DND-41 (cell line): ENCODE measurements at regions not wholly inside any gene's neighbourhood (a gene's known extent, or its start where the extent isn't known, plus 50 kb on each side); places are given as distances from the start of the nearest gene placed in this dataset.
"Not testable (repeated sequence)": the region's sequence is repeated elsewhere in the genome, so short reads cannot be mapped to it uniquely, and the experiment has no call there.

Experiments used
- ATAC-seq: fragments of 200-7000 bp; cut with Tn5 transposase; 3 replicates; pipeline ENCODE4 v1.9.1; 2021; ENCODE audit warnings: low read depth; ENCODE audit not compliant: insufficient read depth
- DNase-seq: peaks from one replicate; pipeline ENCODE4 v3.0.0-alpha.2; 2020
- H2AFZ ChIP-seq: 2 replicates; pipeline ENCODE4 v1.6.0; 2012; ENCODE audit warnings: low read depth, low read length
- H3K27ac ChIP-seq: 2 replicates; pipeline ENCODE4 v1.5.1; 2012; ENCODE audit warnings: low read length, inconsistent platforms
- H3K27me3 ChIP-seq: fragments of 200-600 bp; sonication (generic); 2 replicates; pipeline ENCODE4 v1.6.0; 2012; ENCODE audit warnings: low read length, mild to moderate bottlenecking, inconsistent platforms; ENCODE audit not compliant: insufficient read depth, poor library complexity
- H3K36me3 ChIP-seq: 2 replicates; pipeline ENCODE4 v1.5.1; 2012; ENCODE audit warnings: low read length, inconsistent platforms; ENCODE audit not compliant: insufficient read depth
- H3K4me1 ChIP-seq: 2 replicates; pipeline ENCODE4 v1.5.1; 2012; ENCODE audit warnings: mild to moderate bottlenecking, low read length; ENCODE audit not compliant: insufficient read depth
- H3K4me2 ChIP-seq: 2 replicates; pipeline ENCODE4 v1.6.0; 2012; ENCODE audit warnings: mild to moderate bottlenecking, moderate library complexity, low read length, inconsistent platforms; ENCODE audit not compliant: insufficient read depth
- H3K4me3 ChIP-seq, 2 experiments: fragments of 200-600 bp in 1 of 2; shearing (Covaris generic) in 1 of 2; 2 replicates each; pipeline ENCODE4 v1.5.1; 2012 to 2016; ENCODE audit warnings: inconsistent platforms in 2 of 2, low read length in 2 of 2, mild to moderate bottlenecking in 2 of 2, low read depth in 1 of 2, moderate library complexity in 1 of 2
- H3K79me2 ChIP-seq: 2 replicates; pipeline ENCODE4 v1.6.0; 2012; ENCODE audit warnings: low read length, inconsistent platforms; ENCODE audit not compliant: insufficient read depth
- H3K9ac ChIP-seq: 2 replicates; pipeline ENCODE4 v1.6.0; 2012; ENCODE audit warnings: low read depth, mild to moderate bottlenecking, inconsistent platforms, low read length, moderate library complexity
- H3K9me3 ChIP-seq: 2 replicates; pipeline ENCODE4 v1.5.1; 2012; ENCODE audit warnings: low read length, moderate library complexity, mild to moderate bottlenecking, inconsistent platforms; ENCODE audit not compliant: insufficient read depth, severe bottlenecking
- H4K20me1 ChIP-seq: 2 replicates; pipeline ENCODE4 v1.6.0; 2012; ENCODE audit warnings: low read length; ENCODE audit not compliant: insufficient read depth
- CTCF ChIP-seq: IDR thresholded peaks from 2 replicates; pipeline ENCODE4 v1.5.1; 2012; ENCODE audit warnings: borderline replicate concordance, low read length, moderate library complexity, mild to moderate bottlenecking; ENCODE audit not compliant: poor library complexity, severe bottlenecking; ENCODE audit errors: extremely low read depth
- EZH2 ChIP-seq: IDR thresholded peaks from 3 replicates; pipeline ENCODE4 v1.6.1; 2012; ENCODE audit warnings: borderline replicate concordance, low read depth, mild to moderate bottlenecking, moderate library complexity, low read length, inconsistent platforms; ENCODE audit not compliant: severe bottlenecking

GRCh38 chr12:62194031-62194430 lies 66.2 kb upstream of the USP15 start:
- Histone ChIP-seq H3K9ac (no peak overlapping the region), H4K20me1 (no peaks in the 10 kb centered on the region), H3K79me2 (no peaks in the 10 kb centered on the region), H2AFZ (no peak overlapping the region), H3K27me3 (peaks cover 10% of the 10 kb centered on the region), H3K36me3 (no peaks in the 10 kb centered on the region), H3K27ac (no peak overlapping the region), H3K9me3 (no peaks in the 10 kb centered on the region), H3K4me1 (peaks cover 14% of the 10 kb centered on the region), H3K4me2 (no peak overlapping the region), H3K4me3 (no peak overlapping the region)
- TF ChIP-seq CTCF: no peak
- TF ChIP-seq EZH2: no peak
- ATAC-seq: no peak
- no peak for DNase-seq

- no peak overlapping the region for H2AFZ ChIP-seq
- no peaks in the 10 kb centered on the region for H3K9me3 ChIP-seq
- no peak for TF ChIP-seq CTCF
- TF ChIP-seq EZH2: no peak
- ATAC-seq (no peak), DNase-seq (no peak)
- H3K36me3 ChIP-seq: no peaks in the 10 kb centered on the region
- H4K20me1 ChIP-seq: no peaks in the 10 kb centered on the region
- H3K79me2 ChIP-seq: no peaks in the 10 kb centered on the region
- H3K4me2 ChIP-seq: no peak overlapping the region
- peaks cover 10% of the 10 kb centered on the region for H3K27me3 ChIP-seq
- H3K27ac ChIP-seq: no peak overlapping the region
- H3K9ac ChIP-seq: no peak overlapping the region
- peaks cover 14% of the 10 kb centered on the region for H3K4me1 ChIP-seq
- no peak overlapping the region for H3K4me3 ChIP-seq
Observed at GRCh38 chr12:62194616-62195015, 65.6 kb upstream of the USP15 start.

- no peak overlapping the region for H3K4me2 ChIP-seq
- no peaks in the 10 kb centered on the region for H3K36me3 ChIP-seq
- no peaks in the 10 kb centered on the region for H4K20me1 ChIP-seq
- no peak overlapping the region for H2AFZ ChIP-seq
- H3K4me1 ChIP-seq: peaks cover 14% of the 10 kb centered on the region
- H3K9me3 ChIP-seq: no peaks in the 10 kb centered on the region
- TF ChIP-seq CTCF (no peak), EZH2 (no peak)
- peaks cover 10% of the 10 kb centered on the region for H3K27me3 ChIP-seq
- no peak overlapping the region for H3K9ac ChIP-seq
- no peaks in the 10 kb centered on the region for H3K79me2 ChIP-seq
- ATAC-seq: no peak
- no peak overlapping the region for H3K27ac ChIP-seq
- H3K4me3 ChIP-seq: no peak overlapping the region
- DNase-seq: no peak
Observed at GRCh38 chr12:62196146-62196545, 64.1 kb upstream of the USP15 start.

GRCh38 chr12:62202861-62203260 lies 57.3 kb upstream of the USP15 start:
- not testable (repeated sequence) for H3K4me1 ChIP-seq, H3K4me3 ChIP-seq, H4K20me1 ChIP-seq, H3K36me3 ChIP-seq, DNase-seq, H3K4me2 ChIP-seq, H3K79me2 ChIP-seq, H3K9ac ChIP-seq, ATAC-seq, H2AFZ ChIP-seq, H3K27ac ChIP-seq, H3K9me3 ChIP-seq, H3K27me3 ChIP-seq
